AG09309 (cell line): ENCODE measurements at regions not wholly inside any gene's neighbourhood (a gene's known extent, or its start where the extent isn't known, plus 50 kb on each side); places are given as distances from the start of the nearest gene placed in this dataset.

Experiments used
- DNase-seq: peaks from one replicate; pipeline ENCODE4 v3.0.0-alpha.2; 2010; ENCODE audit warnings: low read depth
- H3K4me3 ChIP-seq: 2 replicates; pipeline ENCODE4 v1.5.1; 2011; ENCODE audit warnings: mild to moderate bottlenecking, low read depth, low read length, moderate library complexity; ENCODE audit not compliant: control insufficient read depth
- CTCF ChIP-seq: IDR thresholded peaks from 2 replicates; pipeline ENCODE4 v1.5.1; 2011; ENCODE audit warnings: mild to moderate bottlenecking, low read depth, low read length, inconsistent platforms; ENCODE audit not compliant: insufficient read depth, control insufficient read depth; ENCODE audit errors: missing control alignments

- no peak overlapping the region for H3K4me3 ChIP-seq
- no peak for TF ChIP-seq CTCF
- DNase-seq = no peak
These were observed 188.3 kb upstream of the MTNR1B start for GRCh38 chr11:92781151-92781550.

- no peak overlapping the region for H3K4me3 ChIP-seq
- no peak for TF ChIP-seq CTCF
- no peak for DNase-seq
These were observed 186.6 kb upstream of the MTNR1B start for GRCh38 chr11:92782806-92783205.

- no peak for DNase-seq
- H3K4me3 ChIP-seq = no peak overlapping the region
- TF ChIP-seq CTCF = no peak
These were observed 185.1 kb upstream of the MTNR1B start for GRCh38 chr11:92784331-92784730.

GRCh38 chr11:92787638-92788037 is 181.8 kb upstream of the MTNR1B start:
- no peak for DNase-seq
- H3K4me3 ChIP-seq = no peak overlapping the region
- TF ChIP-seq CTCF = no peak

- DNase-seq = no peak
- TF ChIP-seq CTCF = no peak
- H3K4me3 ChIP-seq = no peak overlapping the region
These were observed 179.7 kb upstream of the MTNR1B start for GRCh38 chr11:92789761-92790160.

GRCh38 chr11:92790366-92790765 is 179.1 kb upstream of the MTNR1B start:
- DNase-seq = no peak
- TF ChIP-seq CTCF = no peak
- H3K4me3 ChIP-seq = no peak overlapping the region
